Stimulated activated CD4-positive, alpha-beta T cell treated with anti-CD3 and anti-CD28 coated beads, Interleukin-1b, Interleukin-23, amount 100 ng/mL, for 4 hours (primary cell): ENCODE measurements at regions not wholly inside any gene's neighbourhood (a gene's known extent, or its start where the extent isn't known, plus 50 kb on each side); places are given as distances from the start of the nearest gene placed in this dataset.

Source experiments
- DNase-seq, 2 donors: peaks; one replicate each; pipeline ENCODE4 v3.0.0-alpha.2; 2020; ENCODE audit warnings: low read depth in 2 of 2

DNA sequence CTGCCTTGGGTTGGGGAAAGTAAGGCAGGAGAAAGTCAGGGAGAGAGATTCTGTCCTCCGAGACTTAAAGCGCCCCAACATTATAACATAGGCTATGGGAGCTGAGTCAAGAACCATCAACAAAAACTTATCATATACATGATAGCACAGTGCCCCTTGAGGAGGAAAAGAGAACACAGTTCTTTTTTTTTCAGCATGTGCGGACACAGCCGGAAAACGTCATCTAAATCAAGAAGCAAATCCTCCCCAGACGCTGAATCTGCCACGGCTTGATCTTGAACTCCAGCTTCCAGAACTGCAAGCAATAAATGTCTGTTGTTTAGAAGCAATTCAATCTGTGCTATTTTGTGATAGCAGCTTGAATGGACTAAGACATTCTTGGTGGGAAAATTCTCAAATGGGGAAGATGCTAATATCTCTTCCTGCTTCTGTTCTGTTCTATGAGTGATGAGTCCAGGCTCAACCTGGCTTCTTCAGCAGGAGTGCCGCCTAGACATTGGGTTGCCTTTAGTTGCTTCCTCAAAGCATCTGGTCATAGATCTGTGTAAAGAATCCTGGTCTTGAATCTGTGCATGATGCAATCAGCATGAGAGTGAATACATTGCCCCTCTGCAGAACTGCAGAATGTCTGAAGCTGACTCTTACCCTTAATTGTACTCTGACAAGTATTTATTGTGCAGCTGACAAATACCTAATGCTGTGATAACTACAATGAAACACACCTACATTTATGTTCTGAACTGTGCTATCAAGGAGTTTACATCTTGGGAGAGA is 549.8 kb upstream of the PRKX start:
- DNase-seq: no peak

GRCh38 chrX:4253092-4253491 is 539.6 kb upstream of the PRKX start:
- DNase-seq: no peak

GRCh38 chrX:4249401-4249800 is 536.0 kb upstream of the PRKX start:
- DNase-seq: no peak

DNA sequence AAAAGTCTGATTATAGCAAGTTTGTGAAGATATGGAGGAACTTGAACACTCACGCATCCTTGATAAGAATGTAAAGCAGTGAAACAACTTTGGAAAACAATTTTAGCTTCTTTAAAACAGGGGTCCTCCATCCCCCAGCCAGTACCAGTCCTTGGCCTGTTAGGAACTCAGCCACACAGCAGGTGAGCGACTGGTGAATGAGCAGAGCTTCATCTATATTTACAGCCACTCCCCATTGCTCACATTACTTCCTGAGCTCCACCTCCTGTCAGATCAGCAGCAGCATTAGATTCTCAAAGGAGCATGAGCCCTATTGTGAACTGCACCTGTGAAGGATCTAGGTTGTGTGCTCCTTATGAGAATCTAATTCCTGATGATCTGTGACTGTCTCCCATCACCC is 530.3 kb upstream of the PRKX start:
- DNase-seq: no peak

DNA sequence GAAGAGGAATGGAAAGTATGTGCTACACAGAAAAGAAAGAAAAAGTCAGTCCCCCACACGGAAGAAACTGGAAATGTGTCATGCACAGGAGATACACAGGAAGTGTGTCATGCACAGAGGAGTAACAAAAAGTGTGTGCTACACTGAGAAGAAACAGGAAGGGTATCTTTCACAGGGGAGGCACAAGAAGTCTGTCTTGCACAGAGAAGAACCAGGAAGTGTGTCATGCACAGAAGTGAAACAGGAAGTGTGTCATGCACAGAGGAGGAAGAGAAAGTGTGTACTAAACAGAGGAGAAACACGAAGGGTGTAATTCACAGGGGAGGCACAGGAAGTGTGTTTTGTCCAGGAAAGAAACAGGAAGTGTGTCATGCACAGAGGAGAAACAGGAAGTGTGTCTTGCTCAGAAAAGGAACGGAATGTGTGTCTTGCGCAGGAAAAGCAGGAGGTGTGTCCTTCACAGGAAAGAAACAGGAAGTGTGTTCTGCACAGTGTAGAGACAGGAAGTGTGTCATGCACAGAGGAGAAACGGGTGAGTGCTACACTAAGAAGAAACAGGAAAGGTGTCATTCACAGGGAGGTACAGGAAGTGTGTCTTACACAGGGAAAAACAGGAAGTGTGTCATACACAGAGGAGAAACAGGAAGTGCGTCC is 527.2 kb upstream of the PRKX start:
- no peak for DNase-seq

GRCh38 chrX:4239650-4240540 is 526.4 kb upstream of the PRKX start:
- no peak for DNase-seq

DNA sequence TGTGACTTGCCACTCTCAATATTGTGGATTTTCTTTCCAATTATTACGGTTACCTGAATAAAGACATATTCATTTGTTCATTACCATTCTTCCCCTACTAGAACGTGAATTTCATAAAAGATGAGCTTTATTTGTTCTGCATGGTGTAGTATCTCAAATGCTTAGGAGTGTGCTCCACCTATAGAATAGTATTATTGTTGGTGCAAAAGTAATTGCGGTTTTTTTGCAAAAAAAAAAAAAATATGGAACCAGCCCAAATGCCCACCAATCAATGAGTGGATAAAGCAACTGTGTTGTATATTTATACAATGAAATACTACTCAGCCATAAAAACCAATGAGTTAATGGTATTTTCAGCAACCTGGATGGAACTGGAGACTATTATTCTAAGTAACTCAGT is 525.5 kb upstream of the PRKX start:
- DNase-seq: no peak

- DNase-seq: no peak
Observed at GRCh38 chrX:4225086-4225485, 511.6 kb upstream of the PRKX start.

GRCh38 chrX:4206941-4207340 is 493.5 kb upstream of the PRKX start:
- no peak for DNase-seq

GRCh38 chrX:4197971-4198370 is 484.5 kb upstream of the PRKX start:
- no peak for DNase-seq

- DNase-seq: no peak
Observed at GRCh38 chrX:4193500-4194155, 480.2 kb upstream of the PRKX start.

- no peak for DNase-seq
Observed at GRCh38 chrX:4186331-4186730, 472.9 kb upstream of the PRKX start.

GRCh38 chrX:4185086-4185485 is 471.6 kb upstream of the PRKX start:
- DNase-seq: no peak

DNA sequence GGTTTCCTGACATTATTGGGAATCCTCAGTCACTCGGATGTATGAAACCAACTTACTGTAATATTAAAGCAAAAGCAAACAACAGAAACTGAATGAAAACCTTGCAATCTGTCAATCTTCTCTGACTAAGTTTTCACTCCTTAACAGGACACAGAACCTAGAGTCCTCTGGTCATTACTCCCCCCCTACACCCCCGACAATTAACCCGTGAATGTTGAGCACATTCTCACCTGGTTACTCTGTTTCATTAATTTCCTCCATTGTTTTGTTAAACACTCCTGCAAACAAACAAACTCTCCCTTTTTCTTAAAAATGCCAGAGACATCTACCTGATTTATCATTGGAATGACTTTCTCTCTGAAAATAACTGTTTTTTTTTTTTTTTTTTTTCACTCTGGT is 469.0 kb upstream of the PRKX start:
- DNase-seq: no peak

GRCh38 chrX:4181782-4182407 is 468.4 kb upstream of the PRKX start:
- DNase-seq: no peak

DNA sequence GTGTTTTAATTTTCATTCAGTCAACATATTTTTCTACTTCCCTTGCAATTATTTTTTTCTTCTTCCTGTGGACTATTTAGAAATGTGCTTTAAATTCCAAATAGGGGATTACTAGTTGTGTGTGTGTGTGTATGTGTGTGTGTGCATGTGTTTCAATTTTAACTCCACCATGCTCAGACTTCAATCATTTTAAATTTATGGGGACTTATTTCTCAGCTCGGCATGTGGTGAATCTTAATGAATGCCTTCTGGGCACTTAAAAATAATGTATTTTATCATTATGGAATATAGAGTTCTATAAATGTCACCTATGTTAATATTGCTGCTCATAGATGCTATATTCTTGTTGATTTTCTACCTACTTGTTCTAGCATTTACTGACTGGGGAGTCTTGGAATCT is 465.6 kb upstream of the PRKX start:
- DNase-seq: no peak

DNA sequence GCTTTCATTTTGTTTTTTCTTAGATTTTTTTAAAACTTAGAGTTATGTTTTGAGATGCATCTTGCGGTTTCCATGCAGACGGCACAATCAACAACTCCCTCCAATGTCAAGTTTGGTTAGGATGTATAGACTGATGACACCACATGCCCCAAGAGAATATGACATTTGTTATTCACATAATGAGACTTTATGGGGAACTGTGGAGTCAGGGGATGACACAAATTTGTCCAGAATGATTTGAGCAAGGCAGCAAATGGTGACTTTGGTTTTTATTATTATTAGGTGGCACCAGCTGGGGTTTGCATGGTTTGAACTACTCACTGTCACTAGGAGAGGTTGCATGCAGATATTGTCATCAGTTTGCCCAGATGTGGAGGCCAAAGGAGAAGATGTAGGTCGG is 461.8 kb upstream of the PRKX start:
- no peak for DNase-seq

DNA sequence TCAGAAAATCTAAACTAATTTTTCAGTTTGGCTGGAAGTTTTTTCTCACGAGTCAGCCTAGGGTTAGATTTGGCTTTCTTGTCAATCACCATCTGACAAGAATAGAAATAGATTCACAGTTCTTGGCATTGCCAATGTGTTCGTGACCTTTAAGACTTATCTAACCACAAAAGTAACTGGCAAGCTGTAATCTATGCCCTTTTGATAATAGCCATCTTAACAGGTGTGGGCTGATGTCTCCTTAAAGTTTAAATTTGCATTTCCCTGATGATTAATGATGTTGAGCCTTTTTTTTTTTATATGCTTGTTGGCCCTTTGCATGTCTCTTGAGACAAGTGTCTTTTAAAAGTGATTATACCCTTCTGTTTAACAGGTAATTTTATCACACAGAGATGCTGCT is 460.3 kb upstream of the PRKX start:
- no peak for DNase-seq

DNA sequence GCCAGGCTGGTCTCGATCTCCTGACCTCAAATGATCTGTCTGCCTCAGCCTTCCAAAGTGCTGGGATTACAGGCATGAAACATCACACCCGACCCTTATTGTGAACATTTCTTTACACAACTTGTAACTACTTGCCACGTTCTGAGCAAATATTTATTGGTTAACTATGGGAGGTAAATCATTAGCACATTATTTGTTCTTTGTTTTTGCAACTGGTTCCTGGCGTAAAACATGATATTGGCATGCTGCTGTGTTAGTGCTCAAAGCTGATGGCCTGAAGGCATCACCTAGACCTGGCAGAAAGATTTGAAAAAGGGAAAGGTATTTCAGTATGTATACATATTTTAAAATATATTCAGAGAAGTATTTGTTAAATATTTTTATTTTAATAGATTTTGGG is 438.3 kb upstream of the PRKX start:
- DNase-seq: no peak

DNA sequence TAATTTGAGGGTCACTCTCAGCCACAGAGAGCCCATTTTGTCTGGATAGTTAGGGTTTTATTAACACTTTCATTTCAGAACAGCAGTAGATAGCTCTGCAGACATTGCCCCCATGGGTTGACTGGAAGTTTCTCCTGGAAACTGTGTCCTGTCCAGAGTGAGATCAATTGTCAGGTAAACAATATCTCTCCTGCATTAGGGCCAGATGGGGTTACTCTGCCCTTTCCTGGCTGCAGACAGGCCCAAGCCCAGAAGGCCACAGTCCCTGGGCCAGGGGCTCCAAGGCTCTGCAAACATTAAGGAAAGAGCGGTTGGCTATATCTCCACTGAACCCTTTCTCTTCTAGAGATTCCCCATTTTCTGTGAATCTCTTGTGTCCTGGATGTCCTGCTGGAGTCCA is 436.8 kb upstream of the PRKX start:
- DNase-seq: no peak

DNA sequence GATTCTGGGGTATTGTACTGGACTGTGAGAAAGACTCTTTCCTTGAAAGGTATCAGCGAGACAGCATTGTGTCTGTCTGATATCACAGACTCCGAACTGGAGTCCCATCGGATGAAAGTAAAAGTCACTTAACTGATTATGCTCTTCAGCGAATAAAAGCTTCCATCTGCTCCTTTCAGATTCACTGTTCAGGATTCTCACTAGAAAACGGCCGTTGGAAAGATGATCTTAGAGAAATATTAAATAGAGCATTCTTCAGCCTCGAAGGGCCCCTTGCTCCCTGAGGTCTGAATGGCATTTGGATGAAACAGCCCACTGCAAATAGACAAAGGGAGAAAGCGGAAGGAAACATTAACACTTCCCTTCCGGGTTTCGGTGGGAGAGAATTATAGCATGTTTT is 416.2 kb upstream of the PRKX start:
- DNase-seq: no peak
